H9 (cell line): ENCODE measurements at regions not wholly inside any gene's neighbourhood (a gene's known extent, or its start where the extent isn't known, plus 50 kb on each side); places are given as distances from the start of the nearest gene placed in this dataset.

Experiments used
- DNase-seq: peaks from one replicate; pipeline ENCODE4 v3.0.0-alpha.2; 2017
- H2AFZ ChIP-seq: one replicate; pipeline ENCODE4 v1.6.1; 2013; ENCODE audit warnings: mild to moderate bottlenecking, low read length, control low read depth, moderate library complexity
- H2AK5ac ChIP-seq: 2 replicates; pipeline ENCODE4 v1.6.1; 2013; ENCODE audit warnings: low read length, control low read depth, mixed read lengths; ENCODE audit not compliant: insufficient read length
- H2BK120ac ChIP-seq: one replicate; pipeline ENCODE4 v1.6.1; 2013; ENCODE audit warnings: low read depth, mild to moderate bottlenecking, low read length, control low read depth, inconsistent platforms; ENCODE audit not compliant: poor library complexity, severe bottlenecking
- H2BK12ac ChIP-seq: 2 replicates; pipeline ENCODE4 v1.6.1; 2013; ENCODE audit warnings: low read length, control low read depth, mixed read lengths, low read depth; ENCODE audit not compliant: insufficient read length
- H2BK15ac ChIP-seq: 2 replicates; pipeline ENCODE4 v1.6.1; 2013; ENCODE audit warnings: low read depth, low read length, control low read depth
- H2BK20ac ChIP-seq: one replicate; pipeline ENCODE4 v1.6.1; 2013; ENCODE audit warnings: low read depth, mild to moderate bottlenecking, low read length, control low read depth, inconsistent platforms; ENCODE audit not compliant: poor library complexity, severe bottlenecking
- H2BK5ac ChIP-seq: 2 replicates; pipeline ENCODE4 v1.6.1; 2013; ENCODE audit warnings: low read length, control low read depth, mixed read lengths; ENCODE audit not compliant: insufficient read length
- H3K14ac ChIP-seq: 2 replicates; pipeline ENCODE4 v1.6.1; 2013; ENCODE audit warnings: low read length, control low read depth; ENCODE audit not compliant: insufficient read depth
- H3K18ac ChIP-seq: 2 replicates; pipeline ENCODE4 v1.6.1; 2013; ENCODE audit warnings: low read depth, mild to moderate bottlenecking, mixed read lengths, low read length, control low read depth; ENCODE audit not compliant: insufficient read length
- H3K23ac ChIP-seq: 2 replicates; pipeline ENCODE4 v1.6.1; 2013; ENCODE audit warnings: low read length, control low read depth, mixed read lengths, low read depth; ENCODE audit not compliant: insufficient read length
- H3K23me2 ChIP-seq: 2 replicates; pipeline ENCODE4 v1.6.1; 2013; ENCODE audit warnings: low read depth, mild to moderate bottlenecking, mixed read lengths, low read length, control low read depth; ENCODE audit not compliant: insufficient read length, poor library complexity, severe bottlenecking
- H3K27ac ChIP-seq: 2 replicates; pipeline ENCODE4 v1.5.1; 2013; ENCODE audit warnings: low read length, control low read depth, mixed read lengths, low read depth; ENCODE audit not compliant: insufficient read length
- H3K27me3 ChIP-seq: 2 replicates; pipeline ENCODE4 v1.6.1; 2013; ENCODE audit warnings: low read length, control low read depth, inconsistent platforms; ENCODE audit not compliant: insufficient read depth
- H3K4ac ChIP-seq: 2 replicates; pipeline ENCODE4 v1.6.1; 2013; ENCODE audit warnings: low read depth, mild to moderate bottlenecking, control low read depth, inconsistent platforms, low read length, moderate library complexity
- H3K4me1 ChIP-seq: 2 replicates; pipeline ENCODE4 v1.6.1; 2013; ENCODE audit warnings: low read length, control low read depth, inconsistent platforms; ENCODE audit not compliant: insufficient read depth
- H3K4me2 ChIP-seq: 2 replicates; pipeline ENCODE4 v1.6.1; 2013; ENCODE audit warnings: low read length, control low read depth, mixed read lengths; ENCODE audit not compliant: insufficient read length, insufficient read depth
- H3K56ac ChIP-seq: 2 replicates; pipeline ENCODE4 v1.6.1; 2013; ENCODE audit warnings: low read depth, mild to moderate bottlenecking, mixed read lengths, low read length, control low read depth; ENCODE audit not compliant: insufficient read length
- H3K79me1 ChIP-seq: 2 replicates; pipeline ENCODE4 v1.6.1; 2013; ENCODE audit warnings: low read depth, mild to moderate bottlenecking, moderate library complexity, low read length, control low read depth, inconsistent platforms; ENCODE audit not compliant: insufficient read depth, poor library complexity, severe bottlenecking
- H3K79me2 ChIP-seq: 2 replicates; pipeline ENCODE4 v1.6.1; 2013; ENCODE audit warnings: low read length, control low read depth, inconsistent platforms; ENCODE audit not compliant: insufficient read depth
- H3K9ac ChIP-seq: 2 replicates; pipeline ENCODE4 v1.6.1; 2013; ENCODE audit warnings: low read length, control low read depth, mixed read lengths; ENCODE audit not compliant: insufficient read length; ENCODE audit errors: extremely low read depth
- H3K9me3 ChIP-seq: one replicate; pipeline ENCODE4 v1.6.1; 2013; ENCODE audit warnings: low read depth, low read length, inconsistent platforms; ENCODE audit not compliant: control insufficient read depth
- H3T11ph ChIP-seq: one replicate; pipeline ENCODE4 v1.6.1; 2013; ENCODE audit warnings: mild to moderate bottlenecking, low read length, control low read depth, inconsistent platforms
- H4K20me1 ChIP-seq: one replicate; pipeline ENCODE4 v1.6.1; 2013; ENCODE audit not compliant: control insufficient read depth, insufficient read length, insufficient read depth
- H4K5ac ChIP-seq: 2 replicates; pipeline ENCODE4 v1.6.1; 2013; ENCODE audit warnings: low read depth, mild to moderate bottlenecking, mixed read lengths, low read length, control low read depth; ENCODE audit not compliant: insufficient read length
- H4K8ac ChIP-seq: replicated peaks from 2 replicates; pipeline ENCODE4 v1.6.1; 2013; ENCODE audit warnings: low read length, control low read depth, mixed read lengths, low read depth; ENCODE audit not compliant: insufficient read length
- H4K91ac ChIP-seq: 2 replicates; pipeline ENCODE4 v1.6.1; 2013; ENCODE audit warnings: low read depth, mild to moderate bottlenecking, moderate library complexity, mixed read lengths, low read length, control low read depth; ENCODE audit not compliant: insufficient read length
- H3K27ac Mint-ChIP-seq, 3 experiments: 2 replicates in 2 of 3; 3 replicates in 1 of 3; pipeline ENCODE4 v1.8.0; 2020 to 2021; ENCODE audit warnings: mixed read lengths in 3 of 3, mild to moderate bottlenecking in 1 of 3, moderate library complexity in 1 of 3
- H3K27me3 Mint-ChIP-seq: 2 replicates; pipeline ENCODE4 v1.8.0; 2021; ENCODE audit warnings: low read depth, mild to moderate bottlenecking, moderate library complexity, mixed read lengths
- H3K36me3 Mint-ChIP-seq, 3 experiments: 2 replicates in 2 of 3; 3 replicates in 1 of 3; pipeline ENCODE4 v1.8.0; 2020 to 2021; ENCODE audit warnings: low read depth in 3 of 3, mixed read lengths in 3 of 3; ENCODE audit not compliant: insufficient read depth in 1 of 3
- H3K4me1 Mint-ChIP-seq, 2 experiments: 2 replicates each; pipeline ENCODE4 v1.8.0; 2020; ENCODE audit warnings: mixed read lengths in 2 of 2
- H3K4me3 Mint-ChIP-seq, 2 experiments: 2 replicates in 1 of 2; 3 replicates in 1 of 2; pipeline ENCODE4 v1.8.0; 2020 to 2021; ENCODE audit warnings: mild to moderate bottlenecking in 2 of 2, mixed read lengths in 2 of 2, moderate library complexity in 1 of 2
- H3K9me3 Mint-ChIP-seq, 2 experiments: 2 replicates in 1 of 2; 3 replicates in 1 of 2; pipeline ENCODE4 v1.8.0; 2020; ENCODE audit warnings: mild to moderate bottlenecking in 2 of 2, mixed read lengths in 2 of 2, moderate library complexity in 1 of 2
- CTCF ChIP-seq: fragments of 200-600 bp; sonication (generic); conservative IDR thresholded peaks from 3 replicates; pipeline ENCODE4 v1.8.0; 2021; ENCODE audit warnings: antibody characterized with exemption, mild to moderate bottlenecking
- WGBS: extraction: QIAGEN DNeasy Blood & Tissue Kit; methylation state at CpG from one replicate; pipeline ENCODE4 v1.1.7; 2013; ENCODE audit warnings: missing lambda C conversion rate, low lambda C conversion rate, mixed read lengths; ENCODE audit not compliant: insufficient read length; ENCODE audit errors: extremely low coverage; 5-methylcytosine and 5-hydroxymethylcytosine counted together

- Histone ChIP-seq H3K9me3 (no peaks in the 10 kb centered on the region), H3K4me2 (no peak overlapping the region), H3K56ac (no peak overlapping the region), H4K5ac (no peak overlapping the region), H3K79me1 (no peaks in the 10 kb centered on the region), H3T11ph (no peak overlapping the region), H3K27ac (no peak overlapping the region), H3K14ac (no peak overlapping the region), H3K23ac (no peak overlapping the region), H3K23me2 (no peaks in the 10 kb centered on the region), H3K79me2 (no peaks in the 10 kb centered on the region), H2BK15ac (no peak overlapping the region), H2AK5ac (no peak overlapping the region), H2AFZ (no peak overlapping the region), H4K91ac (no peak overlapping the region), H3K4ac (no peak overlapping the region), H3K27me3 (no peaks in the 10 kb centered on the region; the same call in 1 of the 2 replicates), H3K18ac (no peak overlapping the region), H3K4me1 (no peaks in the 10 kb centered on the region; the same call in 1 of the 2 replicates), H2BK20ac (no peak overlapping the region), H3K9ac (no peak overlapping the region), H2BK120ac (no peak overlapping the region), H2BK12ac (no peak overlapping the region), H2BK5ac (no peak overlapping the region), H4K8ac (no peak overlapping the region), H4K20me1 (no peaks in the 10 kb centered on the region)
- peak; percentile 63 for TF ChIP-seq CTCF
- DNase-seq = peak; percentile 32
- WGBS = no CpG with 5 or more reads among the region's 1 CpG
- Mint-ChIP-seq H3K27ac (no peak overlapping the region), H3K27me3 (peaks cover 27% of the 10 kb centered on the region), H3K4me3 (no peak overlapping the region), H3K4me1 (peaks cover 26% of the 10 kb centered on the region in 2 experiments), H3K36me3 (no peaks in the 10 kb centered on the region; a peak in 1 of 7 replicates), H3K9me3 (no peaks in the 10 kb centered on the region)
These were observed 281.0 kb upstream of the PTER start for GRCh38 chr10:16155834-16156233.
